ENCODE measurements at regions not wholly inside any gene's neighbourhood (a gene's known extent, or its start where the extent isn't known, plus 50 kb on each side); places are given as distances from the start of the nearest gene placed in this dataset.

GRCh38 chr3:94515983-94516382 lies 453.1 kb downstream of the NSUN3 start:
- no peak for DNase-seq

GRCh38 chr3:94520364-94520763 lies 457.5 kb downstream of the NSUN3 start:
- DNase-seq = no peak

GRCh38 chr3:94522488-94522887 lies 459.6 kb downstream of the NSUN3 start:
- no peak for DNase-seq

- no peak for DNase-seq
Measured at GRCh38 chr3:94524102-94524919, 461.4 kb downstream of the NSUN3 start.

- no peak for DNase-seq
Measured at GRCh38 chr3:94525043-94525442, 462.2 kb downstream of the NSUN3 start.

- no peak for DNase-seq
Measured at GRCh38 chr3:94529816-94530215, 467.0 kb downstream of the NSUN3 start.

GRCh38 chr3:94532951-94533350 lies 470.1 kb downstream of the NSUN3 start:
- DNase-seq = no peak

GRCh38 chr3:94539937-94540336 lies 477.1 kb downstream of the NSUN3 start:
- no peak for DNase-seq

- no peak for DNase-seq
Measured at GRCh38 chr3:94543161-94543560, 480.3 kb downstream of the NSUN3 start.

- peak; percentile 66 for DNase-seq
Measured at GRCh38 chr3:94544131-94544789, 481.4 kb downstream of the NSUN3 start.

GRCh38 chr3:94548581-94549316 lies 485.9 kb downstream of the NSUN3 start:
- no peak for DNase-seq

- no peak for DNase-seq
Measured at GRCh38 chr3:94561094-94561493, 498.2 kb downstream of the NSUN3 start.

GRCh38 chr3:94564247-94564646 lies 501.4 kb downstream of the NSUN3 start:
- DNase-seq = no peak

GRCh38 chr3:94568041-94568440 lies 505.2 kb downstream of the NSUN3 start:
- DNase-seq = no peak

GRCh38 chr3:94573337-94573736 lies 510.5 kb downstream of the NSUN3 start:
- DNase-seq = no peak

GRCh38 chr3:94587291-94587690 lies 524.4 kb downstream of the NSUN3 start:
- no peak for DNase-seq

GRCh38 chr3:94593526-94594150 lies 530.8 kb downstream of the NSUN3 start:
- DNase-seq = no peak

GRCh38 chr3:94596141-94596540 lies 533.3 kb downstream of the NSUN3 start:
- no peak for DNase-seq

- no peak for DNase-seq
Measured at GRCh38 chr3:94596887-94597566, 534.2 kb downstream of the NSUN3 start.

GRCh38 chr3:94607778-94608177 lies 544.9 kb downstream of the NSUN3 start:
- no peak for DNase-seq

GRCh38 chr3:94609908-94610307 lies 547.0 kb downstream of the NSUN3 start:
- DNase-seq = no peak

- no peak for DNase-seq
Measured at GRCh38 chr3:94611596-94611995, 548.7 kb downstream of the NSUN3 start.

GRCh38 chr3:94612631-94613030 lies 549.8 kb downstream of the NSUN3 start:
- no peak for DNase-seq
